GM12892 (cell line): ENCODE measurements at regions not wholly inside any gene's neighbourhood (a gene's known extent, or its start where the extent isn't known, plus 50 kb on each side); places are given as distances from the start of the nearest gene placed in this dataset.

Experiments
- POLR2A ChIP-seq: IDR thresholded peaks from 2 replicates; pipeline ENCODE4 v1.6.1; 2011; ENCODE audit warnings: low read depth, low read length, control low read depth
- TAF1 ChIP-seq: IDR thresholded peaks from 2 replicates; pipeline ENCODE4 v1.6.1; 2011; ENCODE audit warnings: low read depth, mild to moderate bottlenecking, control low read depth, low read length, borderline replicate concordance

DNA sequence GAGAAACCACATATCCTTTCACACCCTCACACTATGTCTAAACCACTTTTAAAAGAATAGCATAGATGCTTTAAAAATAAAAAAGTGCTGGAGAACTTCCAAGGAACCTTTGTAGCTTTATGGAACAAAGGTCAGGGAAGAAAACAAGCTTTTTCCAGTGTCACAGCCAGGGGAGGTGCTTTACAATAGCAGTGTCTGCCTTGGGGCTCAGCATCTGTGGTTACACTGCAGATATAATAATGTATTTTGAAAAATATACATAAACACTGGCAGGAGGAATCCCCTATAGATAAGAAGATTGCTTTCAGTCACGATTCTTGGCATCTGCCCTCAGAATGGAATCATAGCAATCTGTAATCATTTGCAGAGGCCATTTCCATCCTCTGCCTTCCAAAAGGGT is 362.4 kb upstream of the LRRC3B start:
- TF ChIP-seq POLR2A (no peak), TAF1 (no peak)
